HEK293 (cell line): ENCODE measurements at regions not wholly inside any gene's neighbourhood (a gene's known extent, or its start where the extent isn't known, plus 50 kb on each side); places are given as distances from the start of the nearest gene placed in this dataset.

Experiments used
- CTCF ChIA-PET: fragments of 350-600 bp; formaldehyde crosslinking; extraction: SDS; loops from one replicate; lab custom pipeline; 2021; ENCODE audit warnings: antibody characterized with exemption; lab: Yijun Ruan, JAX
- POLR2A ChIA-PET: fragments of 300-600 bp; formaldehyde crosslinking; extraction: SDS; loops from one replicate; lab custom pipeline; 2020; ENCODE audit warnings: antibody characterized with exemption, inconsistent platforms; lab: Yijun Ruan, JAX
- H3K27ac ChIP-seq: fragments of 200-500 bp; sonication (Bioruptor generic); 2 replicates; pipeline ENCODE4 v1.5.1; 2014; ENCODE audit warnings: low read depth, low read length, control low read depth, inconsistent platforms; ENCODE audit errors: extremely low read depth
- H3K36me3 ChIP-seq, 2 experiments: fragments of 200-500 bp in 1 of 2; sonication (Bioruptor generic) in 1 of 2; 1 replicate in 1 of 2; 2 replicates in 1 of 2; pipeline ENCODE4 v1.5.1; 2014 to 2017; ENCODE audit warnings: inconsistent platforms in 2 of 2, low read length in 2 of 2; ENCODE audit not compliant: control insufficient read depth in 2 of 2, insufficient read depth in 1 of 2
- H3K4me1 ChIP-seq: fragments of 200-500 bp; sonication (Bioruptor generic); 2 replicates; pipeline ENCODE4 v1.5.1; 2014; ENCODE audit warnings: mild to moderate bottlenecking, low read length, inconsistent platforms; ENCODE audit not compliant: control insufficient read depth, insufficient read depth
- H3K4me3 ChIP-seq: 2 replicates; pipeline ENCODE4 v1.5.1; 2011; ENCODE audit warnings: low read depth, mild to moderate bottlenecking, control low read depth, low read length, moderate library complexity
- H3K9me3 ChIP-seq: fragments of 200-500 bp; sonication (Bioruptor generic); 2 replicates; pipeline ENCODE4 v1.5.1; 2014; ENCODE audit warnings: low read depth, low read length, inconsistent platforms; ENCODE audit not compliant: control insufficient read depth, insufficient read depth
- CTCF ChIP-seq: fragments of 450-650 bp; formaldehyde crosslinking; IDR thresholded peaks from 2 replicates; pipeline ENCODE4 v1.5.1; 2016; ENCODE audit warnings: missing biosample characterization, missing genetic modification characterization
- HIC1 ChIP-seq: fragments of 450-650 bp; formaldehyde crosslinking; IDR thresholded peaks from 2 replicates; pipeline ENCODE4 v1.5.1; 2016; ENCODE audit warnings: missing biosample characterization, missing genetic modification characterization
- KLF1 ChIP-seq: fragments of 450-650 bp; formaldehyde crosslinking; IDR thresholded peaks from 2 replicates; pipeline ENCODE4 v1.5.1; 2016; ENCODE audit warnings: missing biosample characterization, missing genetic modification characterization
- KLF17 ChIP-seq: fragments of 450-650 bp; formaldehyde crosslinking; IDR thresholded peaks from 2 replicates; pipeline ENCODE4 v1.5.1; 2016; ENCODE audit warnings: missing biosample characterization, missing genetic modification characterization
- ZBTB11 ChIP-seq: fragments of 450-650 bp; formaldehyde crosslinking; conservative IDR thresholded peaks from 2 replicates; pipeline ENCODE4 v1.5.1; 2016; ENCODE audit warnings: low read depth, missing biosample characterization, missing genetic modification characterization
- ZFP41 ChIP-seq: fragments of 450-650 bp; formaldehyde crosslinking; IDR thresholded peaks from 2 replicates; pipeline ENCODE4 v1.5.1; 2016; ENCODE audit warnings: missing biosample characterization, missing genetic modification characterization, borderline replicate concordance
- ZNF132 ChIP-seq: fragments of 450-650 bp; formaldehyde crosslinking; IDR thresholded peaks from 2 replicates; pipeline ENCODE4 v1.5.1; 2017; ENCODE audit warnings: missing biosample characterization, missing genetic modification characterization, borderline replicate concordance
- ZNF292 ChIP-seq: fragments of 450-650 bp; formaldehyde crosslinking; IDR thresholded peaks from 2 replicates; pipeline ENCODE4 v1.5.1; 2016; ENCODE audit warnings: low read depth, missing biosample characterization, missing genetic modification characterization, borderline replicate concordance
- ZNF37A ChIP-seq: fragments of 450-650 bp; IDR thresholded peaks from 2 replicates; pipeline ENCODE4 v1.5.1; 2018; ENCODE audit warnings: missing biosample characterization, missing genetic modification characterization
- ZNF473 ChIP-seq: fragments of 450-650 bp; formaldehyde crosslinking; IDR thresholded peaks from 2 replicates; pipeline ENCODE4 v1.5.1; 2017; ENCODE audit warnings: missing biosample characterization, missing genetic modification characterization
- ZNF501 ChIP-seq: fragments of 450-650 bp; formaldehyde crosslinking; IDR thresholded peaks from 2 replicates; pipeline ENCODE4 v1.5.1; 2016; ENCODE audit warnings: missing biosample characterization, missing genetic modification characterization
- ZNF623 ChIP-seq: fragments of 450-650 bp; formaldehyde crosslinking; IDR thresholded peaks from 2 replicates; pipeline ENCODE4 v1.5.1; 2016; ENCODE audit warnings: missing biosample characterization, missing genetic modification characterization
- ZNF776 ChIP-seq: fragments of 450-650 bp; formaldehyde crosslinking; IDR thresholded peaks from 2 replicates; pipeline ENCODE4 v1.5.0; 2017; ENCODE audit warnings: missing biosample characterization, missing genetic modification characterization, borderline replicate concordance
- ZNF843 ChIP-seq: fragments of 450-650 bp; formaldehyde crosslinking; IDR thresholded peaks from 2 replicates; pipeline ENCODE4 v1.5.1; 2016; ENCODE audit warnings: missing biosample characterization, missing genetic modification characterization

GRCh38 chr6:54629131-54629530 is 217.4 kb upstream of the FAM83B start (continued):
- TF ChIP-seq HIC1 (tag by site-specific recombination) (no peak), ZNF292 (tag by site-specific recombination) (no peak), ZNF623 (tag by site-specific recombination) (no peak), ZNF501 (tag by site-specific recombination) (no peak), CTCF (tag by site-specific recombination) (no peak), KLF17 (tag by site-specific recombination) (no peak), ZNF843 (no peak)

- Histone ChIP-seq H3K4me3 (no peak overlapping the region), H3K27ac (no peak overlapping the region), H3K36me3 (no peaks in the 10 kb centered on the region), H3K9me3 (no peaks in the 10 kb centered on the region; the same call in 1 of the 2 replicates), H3K4me1 (no peaks in the 10 kb centered on the region; the same call in 1 of the 2 replicates)
- ChIA-PET CTCF (interaction anchor here (1.3 kb wide), 1 partner anchor 86 kb away, joined by 4 read pairs; no protein-coding TSS in a partner anchor), POLR2A (no interaction called here)
- TF ChIP-seq ZNF37A (tag by site-specific recombination): 0 out of 2 replicates have a peak, but pooled peaks have one; percentile 30
- TF ChIP-seq ZNF473: no peak
Observed at GRCh38 chr6:54632984-54633565, 213.5 kb upstream of the FAM83B start.

GRCh38 chr6:54633601-54634000 is 213.0 kb upstream of the FAM83B start:
- Histone ChIP-seq H3K4me3 (no peak overlapping the region), H3K36me3 (no peaks in the 10 kb centered on the region), H3K4me1 (no peaks in the 10 kb centered on the region; the same call in 1 of the 2 replicates)
- TF ChIP-seq ZNF292 (tag by site-specific recombination): no peak
- no peak for TF ChIP-seq ZNF776 (tag by site-specific recombination)
- no peak for TF ChIP-seq KLF1 (tag by site-specific recombination)
- TF ChIP-seq ZBTB11: no peak
- TF ChIP-seq ZFP41: no peak
- no peak for TF ChIP-seq ZNF132 (tag by site-specific recombination)
- TF ChIP-seq, all 188 proteins: peak for 0
- ChIA-PET CTCF (interaction anchor here (1.3 kb wide), 1 partner anchor 85 kb away, joined by 4 read pairs; no protein-coding TSS in a partner anchor), POLR2A (no interaction called here)
- no peaks in the 10 kb centered on the region; the same call in 1 of the 2 replicates for H3K9me3 ChIP-seq
- H3K27ac ChIP-seq: no peak overlapping the region
